PFSK-1 (cell line): ENCODE measurements at regions not wholly inside any gene's neighbourhood (a gene's known extent, or its start where the extent isn't known, plus 50 kb on each side); places are given as distances from the start of the nearest gene placed in this dataset.

Experiments used
- FOXP2 ChIP-seq: optimal IDR thresholded peaks from 2 replicates; pipeline ENCODE3; 2011; ENCODE audit warnings: borderline replicate concordance, control low read depth, inconsistent platforms; ENCODE audit not compliant: insufficient read depth; ENCODE audit errors: extremely low read length, extremely low read depth
- POLR2AphosphoS5 ChIP-seq: IDR thresholded peaks from 2 replicates; pipeline ENCODE4 v1.6.1; 2012; ENCODE audit warnings: low read depth, mild to moderate bottlenecking, control low read depth, low read length, moderate library complexity
- SIN3A ChIP-seq: IDR thresholded peaks from 2 replicates; pipeline ENCODE4 v1.6.1; 2012; ENCODE audit warnings: mild to moderate bottlenecking, low read length, moderate library complexity, borderline replicate concordance; ENCODE audit not compliant: insufficient read depth
- TAF1 ChIP-seq: IDR thresholded peaks from 2 replicates; pipeline ENCODE4 v1.6.1; 2012; ENCODE audit warnings: low read length, control low read depth, borderline replicate concordance; ENCODE audit not compliant: insufficient read depth
- TF ChIP-seq, protein P1 (sequence below), 2 experiments: IDR thresholded peaks; 2 replicates each; pipeline versions ENCODE4 v1.6.1 to v1.8.0; 2011 to 2012; ENCODE audit warnings: low read depth in 2 of 2, low read length in 2 of 2, control low read depth in 1 of 2, inconsistent platforms in 1 of 2, mild to moderate bottlenecking in 1 of 2, moderate library complexity in 1 of 2; ENCODE audit not compliant: insufficient read depth in 1 of 2

DNA sequence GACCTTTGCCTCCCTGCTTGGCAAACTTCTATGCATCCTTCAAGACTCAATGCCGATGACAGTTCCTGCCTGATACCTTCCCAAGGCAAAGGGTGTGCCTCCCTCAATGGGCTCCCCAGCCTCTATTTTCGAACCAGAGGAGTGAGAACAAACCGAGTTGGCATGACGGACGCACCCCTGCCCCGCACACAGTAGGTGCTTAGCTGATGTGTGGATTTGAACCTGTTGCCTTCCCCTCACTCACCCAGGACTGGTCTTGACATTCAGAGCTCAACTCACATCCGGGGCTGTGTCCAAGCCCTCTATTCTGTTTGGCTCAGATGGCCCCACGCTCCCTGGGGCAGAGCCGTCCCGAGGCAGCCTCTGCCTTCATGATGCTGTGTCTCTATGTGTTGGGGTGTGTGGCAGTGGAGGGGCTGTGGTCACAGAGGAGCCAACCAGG is 52.2 kb upstream of the SLC6A11 start:
- no peak for TF ChIP-seq TAF1
- TF ChIP-seq SIN3A: no peak
- TF ChIP-seq POLR2AphosphoS5: no peak
- TF ChIP-seq, protein P1, sequence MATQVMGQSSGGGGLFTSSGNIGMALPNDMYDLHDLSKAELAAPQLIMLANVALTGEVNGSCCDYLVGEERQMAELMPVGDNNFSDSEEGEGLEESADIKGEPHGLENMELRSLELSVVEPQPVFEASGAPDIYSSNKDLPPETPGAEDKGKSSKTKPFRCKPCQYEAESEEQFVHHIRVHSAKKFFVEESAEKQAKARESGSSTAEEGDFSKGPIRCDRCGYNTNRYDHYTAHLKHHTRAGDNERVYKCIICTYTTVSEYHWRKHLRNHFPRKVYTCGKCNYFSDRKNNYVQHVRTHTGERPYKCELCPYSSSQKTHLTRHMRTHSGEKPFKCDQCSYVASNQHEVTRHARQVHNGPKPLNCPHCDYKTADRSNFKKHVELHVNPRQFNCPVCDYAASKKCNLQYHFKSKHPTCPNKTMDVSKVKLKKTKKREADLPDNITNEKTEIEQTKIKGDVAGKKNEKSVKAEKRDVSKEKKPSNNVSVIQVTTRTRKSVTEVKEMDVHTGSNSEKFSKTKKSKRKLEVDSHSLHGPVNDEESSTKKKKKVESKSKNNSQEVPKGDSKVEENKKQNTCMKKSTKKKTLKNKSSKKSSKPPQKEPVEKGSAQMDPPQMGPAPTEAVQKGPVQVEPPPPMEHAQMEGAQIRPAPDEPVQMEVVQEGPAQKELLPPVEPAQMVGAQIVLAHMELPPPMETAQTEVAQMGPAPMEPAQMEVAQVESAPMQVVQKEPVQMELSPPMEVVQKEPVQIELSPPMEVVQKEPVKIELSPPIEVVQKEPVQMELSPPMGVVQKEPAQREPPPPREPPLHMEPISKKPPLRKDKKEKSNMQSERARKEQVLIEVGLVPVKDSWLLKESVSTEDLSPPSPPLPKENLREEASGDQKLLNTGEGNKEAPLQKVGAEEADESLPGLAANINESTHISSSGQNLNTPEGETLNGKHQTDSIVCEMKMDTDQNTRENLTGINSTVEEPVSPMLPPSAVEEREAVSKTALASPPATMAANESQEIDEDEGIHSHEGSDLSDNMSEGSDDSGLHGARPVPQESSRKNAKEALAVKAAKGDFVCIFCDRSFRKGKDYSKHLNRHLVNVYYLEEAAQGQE (IDR thresholded peaks at IDR 0.05; ENCODE audit: insufficient read depth in 1 of 2, low read depth in 2 of 2, low read length in 2 of 2): no peak
- TF ChIP-seq FOXP2: no peak

DNA sequence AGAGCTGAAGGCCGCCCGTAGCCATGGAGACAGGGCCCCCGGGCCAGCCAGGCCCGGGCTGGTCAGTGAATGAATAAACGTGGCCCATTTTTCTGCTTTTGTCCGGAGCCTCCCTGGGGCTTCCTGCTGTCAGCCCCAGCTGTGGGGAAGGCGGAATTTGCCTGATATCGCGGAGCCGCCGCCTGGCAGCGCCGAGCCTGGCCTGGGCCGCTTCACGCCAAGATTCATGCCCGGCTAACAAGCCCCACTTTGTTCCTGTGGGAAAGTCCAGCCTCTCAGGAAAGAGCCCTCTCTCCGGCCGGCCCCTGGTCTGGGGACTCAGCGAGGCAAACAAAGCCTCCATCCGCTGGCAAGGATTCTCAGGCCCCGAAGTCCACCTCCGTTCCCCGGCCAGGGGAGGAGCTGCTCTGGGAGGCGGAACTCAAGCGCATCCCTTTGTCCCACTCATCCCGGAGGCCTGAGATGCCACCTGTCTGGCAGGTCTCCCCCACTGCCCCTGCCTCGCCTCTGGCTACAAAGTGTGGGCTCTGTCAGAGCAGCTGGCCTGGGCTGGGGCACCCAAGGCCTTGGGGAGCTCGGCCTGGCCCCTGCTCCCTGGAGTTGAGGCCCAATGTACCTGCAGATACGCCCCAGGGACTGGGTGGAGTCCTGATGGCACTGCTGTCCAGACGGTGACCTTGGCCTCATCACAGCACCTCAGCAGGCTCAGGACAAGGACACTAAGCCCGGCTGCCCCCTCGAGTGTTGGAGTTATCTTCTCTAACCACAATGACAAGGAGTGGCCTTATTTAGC is 51.6 kb upstream of the SLC6A11 start:
- TF ChIP-seq SIN3A (no peak), FOXP2 (no peak), TAF1 (no peak), POLR2AphosphoS5 (no peak)
- TF ChIP-seq, protein P1 (IDR thresholded peaks at IDR 0.05; ENCODE audit: insufficient read depth in 1 of 2, low read depth in 2 of 2, low read length in 2 of 2): no peak

DNA sequence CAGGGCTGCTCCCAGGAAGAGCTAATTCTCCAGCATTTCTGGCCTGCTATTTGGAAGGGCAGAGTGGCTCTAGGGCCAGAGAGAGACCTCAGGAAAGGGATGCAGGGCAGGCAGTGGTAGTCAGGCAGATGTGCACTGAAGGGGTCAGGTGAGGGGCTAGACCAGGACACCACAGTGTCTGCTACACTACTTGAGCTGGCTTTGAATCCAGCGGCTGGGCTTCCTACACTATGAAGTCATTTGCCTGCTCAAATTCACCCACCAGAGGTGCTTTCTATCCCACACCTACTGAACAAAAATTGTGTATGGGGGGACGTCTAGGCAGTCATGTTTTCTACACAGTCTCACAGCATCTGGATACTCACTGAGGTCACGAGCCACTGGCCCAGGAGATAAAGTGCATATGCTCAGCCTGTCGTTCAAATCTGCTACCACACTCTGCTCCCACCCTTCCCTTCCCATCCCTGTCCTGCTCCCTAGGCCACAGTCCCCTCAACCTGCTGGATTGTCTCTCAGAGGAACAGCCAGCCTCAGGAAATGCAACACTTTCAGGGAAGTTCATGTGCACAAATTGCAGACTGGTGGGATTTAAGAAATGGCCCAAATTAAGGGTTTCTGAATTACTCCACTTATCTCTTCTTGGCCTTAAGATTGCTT is 49.9 kb upstream of the SLC6A11 start:
- no peak for TF ChIP-seq TAF1
- TF ChIP-seq POLR2AphosphoS5: no peak
- TF ChIP-seq FOXP2: no peak
- TF ChIP-seq, protein P1 (IDR thresholded peaks at IDR 0.05; ENCODE audit: insufficient read depth in 1 of 2, low read depth in 2 of 2, low read length in 2 of 2): no peak
- TF ChIP-seq SIN3A: no peak
